Right lobe of liver (tissue), 6 donors: ENCODE measurements at regions not wholly inside any gene's neighbourhood (a gene's known extent, or its start where the extent isn't known, plus 50 kb on each side); places are given as distances from the start of the nearest gene placed in this dataset.

Experiments used
- ATAC-seq, 4 donors: fragments of 200-7000 bp; cut with Tn5 transposase; one replicate each; pipeline ENCODE4 v1.9.1; 2020; ENCODE audit warnings: mild to moderate bottlenecking in 4 of 4, moderate library complexity in 4 of 4
- DNase-seq, 3 donors: peaks; one replicate each; pipeline ENCODE4 v3.0.0-alpha.2; 2020
- H3K27ac ChIP-seq, 3 donors: fragments of 200-600 bp; one replicate each; pipeline ENCODE4 v1.8.0; 2022
- H3K27me3 ChIP-seq, 2 donors: fragments of 200-600 bp; one replicate each; pipeline ENCODE4 v1.8.0; 2022
- H3K36me3 ChIP-seq, 4 donors: fragments of 200-600 bp; sonication (generic) in 1 of 4; one replicate each; pipeline versions ENCODE4 v1.5.1 to v1.8.0; 2017 to 2022; ENCODE audit warnings: control low read depth in 1 of 4
- H3K4me1 ChIP-seq, 4 donors: fragments of 200-600 bp; sonication (generic) in 1 of 4; one replicate each; pipeline versions ENCODE4 v1.5.1 to v1.8.0; 2017 to 2022; ENCODE audit warnings: control low read depth in 1 of 4
- H3K4me3 ChIP-seq, 3 donors: fragments of 200-600 bp; one replicate each; pipeline ENCODE4 v1.8.0; 2022
- H3K9me3 ChIP-seq, 4 donors: fragments of 200-600 bp; sonication (generic) in 1 of 4; one replicate each; pipeline versions ENCODE4 v1.5.1 to v1.8.0; 2017 to 2022; ENCODE audit warnings: control low read depth in 1 of 4
- CTCF ChIP-seq, 4 donors: fragments of 200-600 bp in 3 of 4; fragments of 450-650 bp in 1 of 4; IDR thresholded peaks; one replicate each; pipeline versions ENCODE4 v1.5.1 to v1.8.0; 2016 to 2022; ENCODE audit warnings: antibody characterized with exemption in 4 of 4, mild to moderate bottlenecking in 2 of 4
- POLR2A ChIP-seq: fragments of 450-650 bp; IDR thresholded peaks from one replicate; pipeline ENCODE4 v1.6.1; 2017; ENCODE audit warnings: antibody characterized with exemption, mild to moderate bottlenecking
- WGBS: methylation state at CpG from one replicate; pipeline ENCODE4 v1.1.6; 2018; ENCODE audit warnings: low coverage, low lambda C conversion rate; ENCODE audit not compliant: insufficient coverage; ENCODE audit errors: missing lambda C conversion rate; 5-methylcytosine and 5-hydroxymethylcytosine counted together
- intact Hi-C, 2 donors: fragments of 100-400 bp; cut with DNase I; formaldehyde crosslinking; loops; one replicate each; pipeline versions ENCODE4 v1.11.2 to v1.14.1; 2022
- donor health status: DM: no; HTN: yes; CAD: no.
- donor health status: DM: no; HTN: no; CAD: no.
- donor health status: DM: no; HTN: no; CAD: no.
- donor health status: DM: no; HTN: yes; CAD: no.
- donor health status: DM: no; HTN: yes; CAD: no.

- H3K36me3 ChIP-seq = no peaks in the 10 kb centered on the region
- DNase-seq (no peak), ATAC-seq (no peak)
- 51% methylated on average over 3 of the region's 3 CpGs for WGBS
- H3K27ac ChIP-seq = no peak overlapping the region
- H3K4me1 ChIP-seq = no peaks in the 10 kb centered on the region
- TF ChIP-seq CTCF (IDR thresholded peaks at IDR 0.05) (no peak), POLR2A (no peak)
- no peaks in the 10 kb centered on the region for H3K27me3 ChIP-seq
- H3K9me3 ChIP-seq = no peaks in the 10 kb centered on the region
- H3K4me3 ChIP-seq = no peak overlapping the region
- intact Hi-C loops = no loop called here
These were observed 521.8 kb upstream of the AGA start for GRCh38 chr4:177964061-177964460.

GRCh38 chr4:177964693-177965168 is 522.5 kb upstream of the AGA start:
- Histone ChIP-seq H3K4me1 (no peaks in the 10 kb centered on the region), H3K36me3 (no peaks in the 10 kb centered on the region), H3K4me3 (no peak overlapping the region), H3K9me3 (no peaks in the 10 kb centered on the region), H3K27ac (no peak overlapping the region), H3K27me3 (no peaks in the 10 kb centered on the region)
- WGBS = 26% methylated on average over 2 of the region's 2 CpGs
- no peak for TF ChIP-seq CTCF (IDR thresholded peaks at IDR 0.05)
- no peak for TF ChIP-seq POLR2A
- DNase-seq = no peak
- no peak for ATAC-seq
- intact Hi-C loops = no loop called here

DNA sequence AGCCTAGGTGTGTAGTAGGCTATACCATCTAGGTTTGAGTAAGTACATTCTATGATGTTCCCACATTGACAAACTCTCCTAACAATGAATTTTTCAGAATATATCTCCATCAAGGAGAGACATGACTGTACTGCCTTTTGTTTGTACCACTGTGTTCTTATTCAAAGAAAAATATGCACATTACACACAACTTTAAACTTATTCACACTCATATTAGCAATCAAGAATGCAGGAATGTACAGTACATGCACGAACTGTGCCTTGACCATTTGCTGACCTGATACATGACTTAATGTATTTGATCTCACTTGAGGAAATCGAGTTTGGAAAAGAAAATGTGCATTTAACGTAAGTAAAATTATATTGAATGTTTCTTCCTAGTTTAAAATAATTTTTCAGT is 525.1 kb upstream of the AGA start:
- ATAC-seq = no peak
- intact Hi-C loops = no loop called here

DNA sequence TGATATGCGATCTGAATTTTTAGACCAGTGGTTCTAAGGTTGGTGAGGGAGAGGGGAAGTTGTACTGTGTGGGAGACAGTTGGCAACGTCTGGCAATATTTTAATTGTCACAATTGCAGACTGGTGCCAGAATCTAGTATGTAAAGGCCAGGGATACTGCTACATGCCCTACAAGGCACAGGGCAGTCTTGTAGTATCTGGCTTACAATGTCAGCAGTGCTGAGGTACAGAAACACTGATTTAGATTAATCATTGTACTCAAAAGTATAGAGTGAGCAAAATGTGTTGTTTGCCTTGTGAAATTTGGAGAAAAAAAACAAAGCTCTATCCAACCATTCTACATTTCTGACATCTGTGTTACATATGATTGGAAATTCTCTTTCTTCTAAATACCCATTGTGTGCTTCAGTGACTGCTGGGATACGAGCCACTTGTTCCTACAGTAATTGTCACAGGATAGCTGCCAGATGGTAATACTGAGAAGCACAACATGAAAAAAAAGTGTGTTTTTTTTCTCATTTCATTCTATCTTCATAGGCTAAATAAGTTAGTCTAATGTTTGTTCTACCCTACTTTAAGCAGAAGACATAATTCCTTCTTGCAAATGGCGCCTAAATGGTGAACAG is 526.7 kb upstream of the AGA start:
- no peak for ATAC-seq
- TF ChIP-seq POLR2A (no peak), CTCF (IDR thresholded peaks at IDR 0.05) (no peak)
- intact Hi-C loops = no loop called here
- Histone ChIP-seq H3K27ac (no peak overlapping the region), H3K36me3 (no peaks in the 10 kb centered on the region), H3K9me3 (no peaks in the 10 kb centered on the region), H3K4me1 (no peaks in the 10 kb centered on the region), H3K4me3 (no peak overlapping the region), H3K27me3 (no peaks in the 10 kb centered on the region)
- no peak for DNase-seq
- 53% methylated on average over 4 of the region's 4 CpGs for WGBS

More for the DNA sequence above, 525.1 kb upstream of the AGA start:
- Histone ChIP-seq H3K4me3 (no peak overlapping the region), H3K4me1 (no peaks in the 10 kb centered on the region), H3K27ac (no peak overlapping the region), H3K36me3 (no peaks in the 10 kb centered on the region), H3K27me3 (no peaks in the 10 kb centered on the region), H3K9me3 (no peaks in the 10 kb centered on the region)
- WGBS = 38% methylated on average over 3 of the region's 3 CpGs
- DNase-seq = no peak
- TF ChIP-seq POLR2A (no peak), CTCF (IDR thresholded peaks at IDR 0.05) (no peak)
